GM21723 (cell line): ENCODE measurements at regions not wholly inside any gene's neighbourhood (a gene's known extent, or its start where the extent isn't known, plus 50 kb on each side); places are given as distances from the start of the nearest gene placed in this dataset.

ENCODE experiments used
- ATAC-seq: cut with Tn5 transposase; IDR thresholded peaks from one replicate; pipeline ENCODE4 v1.9.1; 2021; ENCODE audit warnings: mild to moderate bottlenecking, moderate library complexity; ENCODE audit not compliant: unreplicated experiment

GRCh38 chr3:182190056-182190455, 478.3 kb downstream of the SOX2 start:
- ATAC-seq = no peak

DNA sequence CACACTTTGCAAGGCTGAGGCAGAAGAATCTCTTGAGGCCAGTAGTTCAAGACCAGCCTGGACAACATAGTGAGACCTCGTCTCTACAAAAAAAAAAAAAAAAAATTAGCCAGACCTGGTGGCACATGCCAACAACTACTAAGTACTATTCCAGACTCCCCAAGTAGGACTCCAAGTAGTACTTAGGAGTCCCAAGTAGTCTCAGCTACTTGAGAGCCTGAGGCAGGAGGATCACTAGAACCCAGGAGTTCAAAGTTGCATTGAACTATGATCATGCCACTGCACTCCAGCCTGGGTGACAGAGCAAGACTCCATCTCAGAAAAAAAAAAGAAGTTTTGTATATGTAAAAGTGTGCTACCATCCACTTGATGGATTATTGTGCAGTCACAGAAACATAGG, 486.6 kb downstream of the SOX2 start:
- no peak for ATAC-seq

DNA sequence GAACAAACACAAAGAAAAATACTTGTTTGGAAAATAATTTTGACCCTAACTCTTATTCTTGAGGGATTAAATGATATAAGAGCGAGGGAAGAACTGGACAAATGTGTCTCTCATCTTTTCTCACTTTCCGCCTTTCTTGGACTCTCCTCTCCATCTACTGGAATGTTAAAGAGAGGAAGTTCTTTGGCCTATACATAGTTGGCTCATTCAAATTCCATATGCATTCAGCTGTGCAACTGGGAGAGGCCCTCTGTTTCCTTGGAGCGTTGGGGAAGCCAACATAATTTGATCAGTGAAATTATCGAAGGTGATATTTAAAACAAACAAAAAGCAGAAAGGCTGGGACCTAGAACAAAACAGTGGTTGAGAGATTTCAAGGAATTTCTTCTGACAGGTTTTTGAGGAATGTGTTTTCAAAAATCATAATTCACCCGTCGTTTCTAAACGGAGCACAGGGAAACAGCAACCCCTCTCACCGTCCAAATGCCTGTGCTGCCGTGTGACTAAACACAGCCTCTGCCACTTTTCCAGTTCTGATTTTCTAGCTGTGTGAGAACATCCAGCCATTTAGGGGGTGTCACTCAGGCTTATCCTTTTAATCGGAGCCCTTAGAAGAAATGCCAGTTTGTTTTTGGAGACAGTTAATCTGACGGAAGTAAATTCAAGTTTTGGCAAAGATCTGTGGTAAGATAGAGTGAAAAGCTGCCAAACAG, 489.9 kb downstream of the SOX2 start:
- ATAC-seq = no peak

DNA sequence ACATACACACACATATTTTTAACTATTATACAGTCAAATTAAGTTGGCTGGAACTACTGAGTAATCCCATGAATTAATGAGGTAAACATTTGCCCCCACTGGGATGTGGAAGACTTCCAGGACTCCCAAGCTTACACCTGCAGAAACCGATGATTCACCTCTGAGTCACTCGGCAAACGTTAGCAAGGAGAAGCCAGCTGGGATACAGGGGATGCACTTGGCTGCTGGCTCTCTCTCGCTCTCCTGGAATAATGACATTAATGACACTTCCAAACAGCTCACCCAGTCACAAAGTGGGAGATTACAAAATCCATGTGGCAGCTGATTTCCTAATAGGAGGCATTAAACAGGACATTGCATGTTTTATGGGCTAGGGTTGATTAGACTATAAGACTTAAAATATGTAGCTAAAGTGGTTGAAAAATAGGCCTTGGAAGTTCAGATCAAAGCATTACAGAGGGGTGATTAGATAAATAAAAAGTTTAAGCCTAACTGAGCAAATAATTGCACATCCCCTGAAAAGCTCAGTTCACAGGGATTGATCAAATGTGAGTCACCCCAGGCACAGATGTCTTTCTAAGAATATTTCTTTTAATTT, 500.9 kb downstream of the SOX2 start:
- ATAC-seq = no peak

DNA sequence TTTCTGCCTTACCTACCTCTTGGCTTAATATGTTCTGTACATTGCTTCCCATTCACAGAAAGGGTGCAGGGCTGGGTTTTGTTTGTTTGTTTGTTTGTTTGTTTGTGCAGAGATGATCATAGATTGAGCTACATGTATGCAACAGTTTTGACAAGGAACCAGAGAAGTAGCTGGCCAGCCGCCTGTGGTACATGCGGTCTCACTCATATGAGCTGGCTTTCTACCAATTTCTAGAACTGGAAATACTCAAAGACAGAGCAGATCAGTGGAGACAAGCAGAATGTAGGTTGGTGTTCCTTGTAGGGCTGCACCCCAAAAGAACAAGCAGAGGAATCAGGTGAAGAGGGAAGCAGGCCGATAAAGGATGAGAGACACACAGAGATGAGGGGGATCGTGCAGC, 502.7 kb downstream of the SOX2 start:
- no peak for ATAC-seq

GRCh38 chr3:182215881-182216280, 504.2 kb downstream of the SOX2 start:
- ATAC-seq = no peak

DNA sequence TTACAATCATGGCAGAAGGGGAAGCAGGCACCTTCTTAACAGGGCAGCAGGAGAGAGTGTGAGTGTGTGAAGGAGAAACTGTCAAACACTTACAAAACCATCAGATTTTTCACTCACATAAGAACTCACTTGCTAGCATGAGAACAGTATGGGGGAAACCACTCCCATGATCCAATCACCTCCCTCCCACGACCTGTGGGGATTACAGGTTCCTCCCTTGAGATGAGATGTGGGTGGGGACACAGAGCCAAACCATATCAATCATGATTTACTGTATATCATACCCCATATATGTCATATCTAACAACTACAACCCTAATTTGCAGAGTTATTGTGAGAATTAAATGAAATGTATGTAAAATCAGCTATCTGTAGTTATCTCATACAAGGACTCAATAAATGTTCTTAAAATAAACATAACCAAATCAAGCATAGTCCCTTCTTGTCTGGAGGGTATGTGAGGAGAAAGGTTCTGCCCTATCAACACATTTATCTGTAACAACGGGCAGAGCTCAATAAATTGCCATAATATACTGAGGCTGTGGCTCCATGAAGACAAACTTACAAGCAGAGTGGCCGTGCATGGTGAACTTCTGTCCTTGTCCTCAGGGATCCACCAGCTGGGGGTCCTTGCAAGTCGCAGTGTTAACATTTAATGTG, 504.7 kb downstream of the SOX2 start:
- ATAC-seq = no peak

- no peak for ATAC-seq
Observed at GRCh38 chr3:182220013-182220412, 508.3 kb downstream of the SOX2 start.

DNA sequence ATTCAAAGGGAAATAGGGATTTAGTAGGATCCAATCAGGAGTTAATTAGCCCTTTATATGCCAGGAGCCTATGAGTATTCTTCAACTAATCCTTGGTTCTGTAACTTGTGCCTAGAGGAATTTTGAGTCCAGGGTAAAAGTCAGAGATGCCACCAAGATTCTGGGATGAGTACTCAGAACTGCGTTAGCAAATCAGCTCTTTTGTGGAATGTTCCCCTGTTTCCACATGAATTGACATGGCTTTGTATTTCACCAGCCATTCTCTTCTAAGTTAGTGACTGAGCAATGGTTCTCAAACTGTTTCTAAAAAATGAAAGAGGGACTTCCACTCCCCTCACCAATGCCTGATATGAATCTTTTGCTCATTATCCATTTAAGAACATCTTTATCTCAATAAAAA, 508.7 kb downstream of the SOX2 start:
- no peak for ATAC-seq

DNA sequence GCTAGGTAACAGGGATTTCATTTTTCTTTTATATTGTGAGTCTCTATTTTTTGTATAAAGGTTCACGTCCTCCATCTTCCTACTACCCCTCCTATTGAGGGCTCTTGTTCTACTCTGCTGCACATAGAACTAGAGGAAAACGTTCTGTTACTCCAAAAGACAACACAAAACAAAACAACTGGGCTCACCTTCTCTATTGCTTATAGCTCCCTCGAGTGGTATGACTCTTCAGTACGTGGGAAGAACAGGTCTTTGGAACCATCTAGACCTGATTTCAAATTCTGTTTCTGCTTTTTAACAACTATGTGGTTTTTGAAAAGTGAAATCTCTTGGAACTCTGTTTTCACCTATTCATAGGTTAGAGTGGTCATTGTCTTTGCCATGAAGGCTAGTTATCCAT, 515.3 kb downstream of the SOX2 start:
- ATAC-seq = no peak

GRCh38 chr3:182233405-182233804, 521.7 kb downstream of the SOX2 start:
- ATAC-seq = no peak

GRCh38 chr3:182233957-182234356, 522.2 kb downstream of the SOX2 start:
- no peak for ATAC-seq

DNA sequence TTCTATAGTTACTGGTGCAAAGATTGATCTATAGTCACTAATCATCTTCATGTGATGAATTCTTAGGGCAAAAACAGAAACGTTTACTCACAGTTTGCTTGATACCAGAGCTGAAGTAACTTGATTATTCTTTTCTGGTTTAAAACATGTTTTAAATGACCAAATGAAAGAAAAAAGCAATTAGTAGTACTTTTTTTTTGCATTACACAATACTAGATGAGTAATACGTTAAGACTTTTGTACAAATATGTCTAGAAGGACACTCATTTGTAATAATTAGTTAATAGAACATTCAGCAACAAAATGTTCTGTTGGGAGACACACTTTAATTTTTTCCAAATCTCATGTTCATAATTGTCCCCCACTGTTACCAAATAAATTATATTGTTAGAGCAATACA, 523.2 kb downstream of the SOX2 start:
- ATAC-seq = no peak

GRCh38 chr3:182235504-182235903, 523.8 kb downstream of the SOX2 start:
- no peak for ATAC-seq

DNA sequence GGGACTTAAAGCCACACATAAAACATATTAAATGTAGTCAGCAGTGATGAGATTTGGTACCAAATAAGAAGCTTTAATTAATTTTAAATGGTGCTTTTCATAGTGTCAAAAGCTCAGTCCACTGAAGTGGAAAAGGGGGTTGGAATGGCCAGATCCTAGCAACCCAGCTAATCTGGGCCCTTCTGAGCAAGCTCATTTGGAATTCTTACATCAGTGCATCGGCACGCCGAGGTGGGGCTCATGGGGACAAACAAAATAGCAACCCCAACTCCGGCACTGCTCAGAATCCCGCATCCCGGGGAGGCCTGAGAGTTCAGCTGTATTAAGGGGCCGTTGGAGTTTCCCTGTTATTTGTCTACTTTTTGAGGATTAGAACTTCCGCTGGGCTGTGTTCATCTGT, 526.4 kb downstream of the SOX2 start:
- no peak for ATAC-seq

DNA sequence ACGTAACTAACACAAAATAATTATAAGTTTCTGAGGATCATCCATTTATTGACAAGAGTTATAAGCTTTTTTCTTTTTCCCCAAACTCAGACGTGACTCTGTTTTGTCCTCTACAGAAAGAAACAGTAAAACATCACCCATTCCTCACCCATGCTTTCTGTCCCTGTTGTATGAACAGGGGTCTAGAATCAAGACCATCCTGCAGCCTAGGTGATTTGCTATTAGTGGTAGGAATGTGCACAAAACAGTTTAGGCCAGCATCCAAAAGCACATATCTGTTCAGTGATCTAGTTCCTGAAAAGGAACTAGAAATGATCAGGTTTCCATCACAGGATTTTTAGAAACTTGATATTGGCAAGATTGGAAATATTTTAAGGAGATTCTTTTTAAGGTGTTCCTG, 527.6 kb downstream of the SOX2 start:
- no peak for ATAC-seq

DNA sequence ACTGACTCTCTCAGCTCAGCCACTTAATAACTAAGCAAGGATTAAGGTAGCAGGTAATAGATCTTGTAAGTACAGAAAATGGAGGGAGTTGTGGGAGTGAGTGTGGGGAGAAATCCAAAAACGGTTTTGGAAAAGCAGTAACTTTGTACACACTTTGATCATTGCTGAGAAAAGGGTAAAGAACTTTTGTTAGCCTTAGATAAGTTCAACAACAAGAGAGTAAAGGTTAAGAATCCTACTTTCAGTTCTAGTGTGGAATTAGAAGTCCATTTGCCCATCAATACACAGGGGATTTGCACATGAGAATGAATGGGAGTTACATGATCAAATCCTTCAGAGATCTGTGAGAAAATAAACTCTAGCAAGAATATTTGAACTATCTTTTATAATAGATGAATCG, 528.7 kb downstream of the SOX2 start:
- no peak for ATAC-seq

DNA sequence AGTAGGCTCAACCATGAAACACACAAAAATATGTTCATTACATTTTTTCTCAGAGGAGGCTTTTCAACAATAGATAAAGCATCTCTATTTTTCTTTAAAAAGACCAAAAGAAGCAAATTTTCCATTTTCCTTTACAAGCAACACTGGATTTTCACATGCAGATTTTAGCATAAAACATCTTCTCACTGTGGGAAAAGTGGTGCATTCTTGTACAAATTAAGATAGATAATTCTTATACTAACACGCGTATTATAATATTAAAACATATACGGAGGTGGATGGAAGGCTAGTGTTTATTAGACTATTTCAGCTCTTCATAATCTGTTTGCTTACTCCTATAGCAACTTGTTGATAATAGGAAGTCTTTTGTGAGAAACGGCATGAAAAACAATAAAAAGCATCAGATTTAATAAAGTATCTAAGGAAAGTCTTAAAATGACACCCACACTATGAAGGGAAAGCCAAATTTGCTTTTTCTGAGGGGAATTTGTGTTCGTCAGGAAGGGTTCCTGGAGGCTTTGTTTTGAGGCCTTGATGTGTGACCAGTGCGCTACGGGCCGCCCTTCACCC, 529.6 kb downstream of the SOX2 start:
- no peak for ATAC-seq

GRCh38 chr3:182241766-182242488, 530.2 kb downstream of the SOX2 start:
- ATAC-seq = no peak

DNA sequence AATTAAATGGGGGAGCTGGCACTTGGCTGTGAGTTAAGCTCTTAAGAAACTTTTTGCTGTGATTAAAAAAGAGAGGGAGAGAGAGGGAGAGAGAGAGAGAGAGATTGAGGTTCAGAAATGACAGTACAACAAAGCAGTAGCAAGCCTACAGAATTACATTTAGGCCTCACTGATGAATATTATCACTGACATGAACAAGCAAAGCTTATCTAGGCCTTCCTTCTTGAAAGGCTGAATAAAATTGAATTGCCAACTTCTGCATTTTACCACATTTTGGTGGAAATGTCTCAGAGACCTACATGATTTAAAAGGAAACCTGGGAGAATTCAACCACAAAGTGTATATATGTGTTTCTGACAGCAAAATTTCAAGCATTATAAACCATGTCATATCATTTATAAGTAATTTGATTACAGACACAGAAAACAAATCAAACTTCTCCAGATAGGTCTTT, 530.8 kb downstream of the SOX2 start:
- ATAC-seq = no peak

DNA sequence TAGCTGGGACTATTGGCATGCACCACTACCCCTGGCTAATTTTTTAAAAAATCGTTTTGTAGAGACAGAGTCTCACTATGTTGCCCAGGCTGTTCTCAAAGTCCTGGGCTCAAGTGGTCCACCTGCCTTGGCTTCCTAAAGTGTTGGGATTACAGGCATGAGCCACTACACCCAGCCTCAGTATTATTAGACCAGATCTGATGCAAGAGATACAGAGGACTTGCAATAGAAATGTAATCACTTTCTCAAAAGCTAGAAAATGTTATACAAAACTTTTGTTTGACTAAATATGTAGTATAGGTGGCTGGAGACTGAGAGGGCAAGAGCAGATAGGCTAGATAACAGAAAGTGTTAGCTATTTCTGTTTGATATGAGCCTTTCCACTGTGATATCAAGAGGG, 531.9 kb downstream of the SOX2 start:
- no peak for ATAC-seq
